ES-I3 (cell line): ENCODE measurements at regions not wholly inside any gene's neighbourhood (a gene's known extent, or its start where the extent isn't known, plus 50 kb on each side); places are given as distances from the start of the nearest gene placed in this dataset.
"Not testable (repeated sequence)": the region's sequence is repeated elsewhere in the genome, so short reads cannot be mapped to it uniquely, and the experiment has no call there.

Experiments used
- H3K36me3 ChIP-seq: 2 replicates; pipeline ENCODE4 v1.6.1; 2013; ENCODE audit warnings: mild to moderate bottlenecking, low read length, control low read depth, moderate library complexity; ENCODE audit not compliant: insufficient read depth
- H3K4me1 ChIP-seq: 2 replicates; pipeline ENCODE4 v1.6.1; 2013; ENCODE audit warnings: mild to moderate bottlenecking, control low read depth, low read length; ENCODE audit not compliant: insufficient read depth
- H3K9ac ChIP-seq: 2 replicates; pipeline ENCODE4 v1.6.1; 2013; ENCODE audit warnings: low read depth, mild to moderate bottlenecking, low read length, moderate library complexity
- H3K9me3 ChIP-seq: 2 replicates; pipeline ENCODE4 v1.6.1; 2013; ENCODE audit warnings: mild to moderate bottlenecking, low read length, moderate library complexity; ENCODE audit not compliant: control insufficient read depth, insufficient read depth

- H3K36me3 ChIP-seq, H3K9ac ChIP-seq, H3K9me3 ChIP-seq, H3K4me1 ChIP-seq: not testable (repeated sequence)
These were observed 180.9 kb downstream of the CEP170 start for GRCh38 chr1:243074224-243074623.

DNA sequence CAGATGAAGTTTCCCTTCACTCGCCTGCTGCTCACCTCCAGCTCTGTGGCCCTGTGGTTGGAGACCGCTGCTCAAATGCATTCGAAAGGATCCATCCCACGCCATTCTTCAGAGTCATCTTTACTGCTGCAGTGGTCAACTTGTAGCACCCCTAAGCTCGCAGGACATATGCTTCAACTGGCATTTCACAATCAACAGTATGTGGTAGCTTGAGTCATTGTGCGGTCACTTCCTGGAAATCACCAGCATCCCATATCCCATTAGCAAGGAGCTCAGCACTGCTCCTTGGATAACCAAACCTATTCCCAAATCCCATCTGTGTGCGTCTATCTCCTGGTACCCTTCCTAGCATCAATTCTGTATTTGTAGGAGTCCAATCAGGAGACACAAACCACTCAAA lies 188.0 kb downstream of the CEP170 start:
- H3K9ac ChIP-seq, H3K9me3 ChIP-seq, H3K4me1 ChIP-seq, H3K36me3 ChIP-seq: not testable (repeated sequence)

- H3K9me3 ChIP-seq, H3K4me1 ChIP-seq, H3K9ac ChIP-seq, H3K36me3 ChIP-seq: not testable (repeated sequence)
These were observed 193.1 kb downstream of the CEP170 start for GRCh38 chr1:243061965-243062364.

- H3K9me3 ChIP-seq, H3K4me1 ChIP-seq, H3K9ac ChIP-seq, H3K36me3 ChIP-seq: not testable (repeated sequence)
These were observed 199.6 kb downstream of the CEP170 start for GRCh38 chr1:243055510-243055909.

GRCh38 chr1:243055091-243055490 lies 200.0 kb downstream of the CEP170 start:
- not testable (repeated sequence) for H3K36me3 ChIP-seq, H3K9me3 ChIP-seq, H3K9ac ChIP-seq, H3K4me1 ChIP-seq

DNA sequence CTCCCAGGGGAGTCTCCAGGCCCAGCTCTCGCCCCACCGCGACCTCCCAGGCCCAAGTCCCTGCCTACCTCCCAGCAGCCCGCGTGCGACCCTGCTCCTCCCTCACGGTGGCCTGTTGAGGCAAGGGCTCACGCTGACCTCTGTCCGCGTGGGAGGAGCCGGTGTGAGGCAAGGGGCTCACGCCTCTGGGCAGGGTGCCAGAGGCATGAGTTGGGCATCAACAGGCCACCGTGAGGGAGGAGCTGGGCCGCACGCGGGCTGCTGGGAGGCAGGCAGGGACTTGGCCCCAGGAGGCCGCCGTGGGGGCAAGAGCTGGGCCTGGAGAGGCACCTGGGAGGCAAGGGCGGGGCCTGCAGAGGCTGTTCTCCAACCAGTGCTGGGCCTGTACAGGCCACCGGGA lies 200.4 kb downstream of the CEP170 start:
- not testable (repeated sequence) for H3K9me3 ChIP-seq, H3K4me1 ChIP-seq, H3K9ac ChIP-seq, H3K36me3 ChIP-seq

DNA sequence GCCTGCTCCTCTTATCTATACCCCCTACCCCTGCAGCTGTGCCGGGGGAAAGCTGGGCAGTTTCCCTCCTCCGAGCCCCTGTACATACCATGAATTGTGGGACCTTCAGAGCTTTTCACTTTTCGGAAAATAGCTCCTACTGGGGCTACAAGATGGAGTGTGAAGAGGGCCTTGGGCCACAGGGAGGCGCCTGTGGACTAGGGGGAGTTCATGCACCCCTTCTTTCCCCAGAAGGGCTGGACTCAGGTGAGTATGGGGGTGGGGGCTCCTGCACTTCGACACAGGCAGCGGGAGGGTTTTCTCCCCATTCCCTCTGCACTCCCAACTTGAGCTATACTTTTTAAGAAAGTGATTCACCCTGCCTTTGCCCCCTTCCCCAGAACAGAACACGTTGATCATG lies 202.0 kb downstream of the CEP170 start:
- not testable (repeated sequence) for H3K9ac ChIP-seq, H3K4me1 ChIP-seq, H3K9me3 ChIP-seq, H3K36me3 ChIP-seq

DNA sequence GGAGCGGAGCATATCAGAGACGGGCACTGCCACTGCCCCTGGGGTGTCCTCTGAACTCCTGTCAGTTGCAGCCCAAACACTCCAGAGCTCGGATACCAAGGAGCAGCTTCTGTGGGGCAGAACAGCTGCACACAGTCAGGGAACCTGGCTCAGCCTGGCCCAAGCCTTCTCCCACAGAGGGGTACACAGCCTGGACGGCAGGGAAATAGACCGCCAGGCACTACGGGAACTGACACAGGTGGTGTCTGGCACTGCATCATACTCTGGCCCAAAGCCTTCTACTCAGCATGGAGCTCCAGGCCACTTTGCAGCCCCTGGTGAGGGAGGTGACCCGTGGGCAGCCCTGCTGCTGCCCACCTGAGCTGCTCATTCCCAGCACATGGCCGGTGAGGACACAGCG lies 204.5 kb downstream of the CEP170 start:
- not testable (repeated sequence) for H3K9ac ChIP-seq, H3K9me3 ChIP-seq, H3K36me3 ChIP-seq, H3K4me1 ChIP-seq

DNA sequence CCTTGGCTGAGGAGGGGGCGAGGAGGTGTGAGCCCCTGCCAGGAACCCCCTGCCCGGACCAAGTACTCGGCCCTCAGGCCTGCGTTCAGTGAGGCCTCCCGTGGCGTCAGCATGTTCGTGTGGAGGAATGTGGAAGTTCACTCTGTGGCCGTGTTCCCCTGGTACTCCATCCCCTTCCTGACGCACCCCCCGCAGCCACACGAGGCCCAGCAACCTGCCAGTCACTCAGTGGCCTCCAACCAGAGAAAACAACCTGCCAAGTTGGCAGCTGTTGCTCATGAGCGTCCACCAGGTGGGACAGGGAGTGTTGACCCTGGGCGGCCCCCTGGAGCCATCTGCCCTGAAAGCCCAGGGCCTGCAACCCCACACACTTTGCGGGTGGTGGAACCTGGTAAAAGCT lies 205.4 kb downstream of the CEP170 start:
- H3K4me1 ChIP-seq, H3K9me3 ChIP-seq, H3K9ac ChIP-seq, H3K36me3 ChIP-seq: not testable (repeated sequence)

DNA sequence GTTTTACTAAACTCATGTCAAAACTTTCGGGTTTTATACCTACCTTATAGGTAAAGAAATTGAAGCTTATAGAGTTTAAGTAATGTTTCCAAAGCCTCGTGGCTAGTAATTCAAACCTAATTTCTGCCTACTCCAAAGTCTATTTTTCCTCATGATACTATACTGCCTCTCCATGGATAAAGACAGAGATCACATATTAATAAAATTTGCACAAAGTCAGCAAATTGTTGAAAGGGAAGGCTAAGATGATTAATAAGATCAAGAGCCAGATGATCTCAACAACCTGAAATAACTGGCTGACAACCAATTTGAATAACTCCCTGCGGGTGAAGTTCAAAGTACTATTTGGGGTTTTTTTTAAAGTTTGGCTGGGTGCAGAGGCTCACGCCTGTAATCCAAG lies 233.7 kb downstream of the CEP170 start:
- not testable (repeated sequence) for H3K36me3 ChIP-seq, H3K9ac ChIP-seq, H3K4me1 ChIP-seq, H3K9me3 ChIP-seq

DNA sequence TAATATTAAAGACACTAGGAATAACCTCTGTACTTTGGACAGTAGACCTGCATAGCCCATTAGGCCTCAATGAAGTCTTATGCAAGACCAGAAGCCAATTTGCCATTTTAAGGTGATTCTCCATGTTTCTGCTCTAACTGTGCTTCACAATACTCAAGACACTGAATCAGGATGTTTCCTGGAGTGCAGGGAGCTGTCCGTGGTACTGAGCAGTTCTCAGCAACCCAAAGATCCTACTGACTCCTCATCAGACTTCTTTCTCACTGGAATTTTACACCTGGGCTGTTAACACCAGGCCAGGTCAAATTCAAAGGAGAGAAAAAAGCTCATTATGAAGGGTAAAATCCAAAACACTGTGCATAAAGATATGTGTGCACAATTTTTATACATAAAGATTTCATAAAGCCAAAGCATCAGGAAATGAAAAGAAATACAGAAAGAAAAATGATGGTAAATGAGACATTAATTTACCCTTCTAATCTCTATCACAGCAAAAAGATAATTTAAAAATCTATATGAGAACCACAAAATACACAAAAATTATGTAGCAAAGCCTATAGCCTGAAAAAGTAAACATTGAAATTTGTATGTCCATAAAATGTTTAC lies 235.9 kb downstream of the CEP170 start:
- H3K9me3 ChIP-seq, H3K4me1 ChIP-seq, H3K36me3 ChIP-seq, H3K9ac ChIP-seq: not testable (repeated sequence)

DNA sequence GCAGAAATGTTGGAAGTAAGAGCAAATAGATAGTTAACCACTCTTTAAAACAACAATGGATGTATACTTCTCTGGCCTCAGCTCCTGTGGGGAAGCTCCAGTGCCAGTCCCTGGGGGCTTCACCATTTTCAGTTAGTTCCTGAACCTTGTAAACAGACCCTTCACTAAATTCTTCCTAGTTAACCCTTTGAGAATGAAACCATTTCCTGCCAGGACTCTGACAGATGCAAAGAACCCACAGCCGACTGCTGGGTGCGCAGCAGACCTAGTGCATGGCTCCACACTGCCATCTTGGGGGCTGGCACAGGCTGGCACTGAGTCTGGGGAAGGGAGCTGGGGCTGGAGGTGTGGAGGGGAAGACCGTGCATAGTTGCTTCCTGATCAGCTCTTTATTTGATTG lies 244.4 kb downstream of the CEP170 start:
- not testable (repeated sequence) for H3K4me1 ChIP-seq, H3K36me3 ChIP-seq, H3K9me3 ChIP-seq, H3K9ac ChIP-seq

DNA sequence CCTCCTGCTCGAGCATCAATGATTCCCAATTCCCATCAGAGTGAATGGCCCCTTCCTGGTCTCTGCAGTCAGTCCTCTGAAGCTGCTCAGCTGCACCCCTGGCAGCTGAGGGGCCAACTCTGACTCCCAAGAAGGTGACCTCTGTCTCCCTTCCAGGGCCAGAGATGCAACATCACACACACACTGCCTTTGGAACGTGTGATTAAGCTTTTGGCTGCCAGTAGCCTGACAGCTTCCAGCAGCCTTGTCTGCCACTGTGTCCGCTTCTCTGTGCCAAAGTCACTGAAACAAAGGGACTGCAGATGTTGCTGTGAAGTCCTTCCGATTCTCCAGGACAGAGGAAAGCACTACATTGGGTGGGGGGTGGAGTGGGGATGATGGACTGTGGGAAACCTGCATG lies 254.1 kb downstream of the CEP170 start:
- H3K4me1 ChIP-seq, H3K9ac ChIP-seq, H3K9me3 ChIP-seq, H3K36me3 ChIP-seq: not testable (repeated sequence)

GRCh38 chr1:242992776-242993175 lies 262.3 kb downstream of the CEP170 start:
- not testable (repeated sequence) for H3K9ac ChIP-seq, H3K9me3 ChIP-seq, H3K4me1 ChIP-seq, H3K36me3 ChIP-seq

DNA sequence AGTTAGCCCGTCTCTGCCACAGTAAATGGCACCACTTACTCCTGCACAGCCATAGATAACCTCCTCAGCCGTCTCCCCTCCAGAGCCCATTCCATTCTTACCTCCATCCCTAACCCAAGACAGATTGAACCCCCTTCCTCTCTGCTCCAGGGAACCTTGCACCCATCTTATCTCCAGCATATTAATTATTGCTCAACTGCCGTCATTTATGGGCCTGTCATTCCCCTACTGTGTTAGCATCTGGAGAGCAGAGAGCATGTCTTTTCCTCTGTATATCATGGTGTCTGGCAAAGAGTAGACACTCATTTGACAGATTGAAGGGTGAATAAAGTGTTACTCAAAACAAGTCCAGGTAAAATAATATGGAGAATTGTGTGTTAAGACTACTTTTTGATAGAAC lies 270.0 kb downstream of the CEP170 start:
- H3K36me3 ChIP-seq, H3K4me1 ChIP-seq, H3K9ac ChIP-seq, H3K9me3 ChIP-seq: not testable (repeated sequence)

GRCh38 chr1:242973341-242973740 lies 281.7 kb downstream of the CEP170 start:
- H3K4me1 ChIP-seq, H3K9me3 ChIP-seq, H3K36me3 ChIP-seq, H3K9ac ChIP-seq: not testable (repeated sequence)
